GM06990 (cell line): ENCODE measurements at regions not wholly inside any gene's neighbourhood (a gene's known extent, or its start where the extent isn't known, plus 50 kb on each side); places are given as distances from the start of the nearest gene placed in this dataset.
A peak's percentile ranks its signal among the peaks of the same experiment; 100 is the strongest.

Source experiments
- DNase-seq: peaks from one replicate; pipeline ENCODE4 v3.0.0-alpha.2; 2011; ENCODE audit not compliant: insufficient read length; ENCODE audit errors: extremely low read depth
- H3K27me3 ChIP-seq: replicated peaks from 2 replicates; pipeline ENCODE4 v1.6.0; 2011; ENCODE audit warnings: low read length; ENCODE audit not compliant: control insufficient read depth, insufficient read depth
- H3K36me3 ChIP-seq: 2 replicates; pipeline ENCODE4 v1.5.1; 2011; ENCODE audit warnings: low read length; ENCODE audit not compliant: control insufficient read depth, insufficient read depth
- H3K4me3 ChIP-seq: replicated peaks from 2 replicates; pipeline ENCODE4 v1.5.1; 2011; ENCODE audit warnings: low read depth, mild to moderate bottlenecking, control low read depth, low read length
- TF ChIP-seq, protein P1 (sequence below): IDR thresholded peaks from 2 replicates; pipeline ENCODE4 v1.5.1; 2011; ENCODE audit warnings: low read length, control low read depth, mild to moderate bottlenecking, inconsistent platforms; ENCODE audit not compliant: insufficient read depth, poor library complexity, severe bottlenecking

GRCh38 chr3:124588036-124588435, 142.2 kb upstream of the UMPS start:
- TF ChIP-seq, protein P1, sequence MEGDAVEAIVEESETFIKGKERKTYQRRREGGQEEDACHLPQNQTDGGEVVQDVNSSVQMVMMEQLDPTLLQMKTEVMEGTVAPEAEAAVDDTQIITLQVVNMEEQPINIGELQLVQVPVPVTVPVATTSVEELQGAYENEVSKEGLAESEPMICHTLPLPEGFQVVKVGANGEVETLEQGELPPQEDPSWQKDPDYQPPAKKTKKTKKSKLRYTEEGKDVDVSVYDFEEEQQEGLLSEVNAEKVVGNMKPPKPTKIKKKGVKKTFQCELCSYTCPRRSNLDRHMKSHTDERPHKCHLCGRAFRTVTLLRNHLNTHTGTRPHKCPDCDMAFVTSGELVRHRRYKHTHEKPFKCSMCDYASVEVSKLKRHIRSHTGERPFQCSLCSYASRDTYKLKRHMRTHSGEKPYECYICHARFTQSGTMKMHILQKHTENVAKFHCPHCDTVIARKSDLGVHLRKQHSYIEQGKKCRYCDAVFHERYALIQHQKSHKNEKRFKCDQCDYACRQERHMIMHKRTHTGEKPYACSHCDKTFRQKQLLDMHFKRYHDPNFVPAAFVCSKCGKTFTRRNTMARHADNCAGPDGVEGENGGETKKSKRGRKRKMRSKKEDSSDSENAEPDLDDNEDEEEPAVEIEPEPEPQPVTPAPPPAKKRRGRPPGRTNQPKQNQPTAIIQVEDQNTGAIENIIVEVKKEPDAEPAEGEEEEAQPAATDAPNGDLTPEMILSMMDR = no peak
- Histone ChIP-seq H3K4me3 (no peak overlapping the region), H3K27me3 (no peaks in the 10 kb centered on the region; the same call in 1 of the 2 replicates), H3K36me3 (no peaks in the 10 kb centered on the region)
- DNase-seq = no peak

DNA sequence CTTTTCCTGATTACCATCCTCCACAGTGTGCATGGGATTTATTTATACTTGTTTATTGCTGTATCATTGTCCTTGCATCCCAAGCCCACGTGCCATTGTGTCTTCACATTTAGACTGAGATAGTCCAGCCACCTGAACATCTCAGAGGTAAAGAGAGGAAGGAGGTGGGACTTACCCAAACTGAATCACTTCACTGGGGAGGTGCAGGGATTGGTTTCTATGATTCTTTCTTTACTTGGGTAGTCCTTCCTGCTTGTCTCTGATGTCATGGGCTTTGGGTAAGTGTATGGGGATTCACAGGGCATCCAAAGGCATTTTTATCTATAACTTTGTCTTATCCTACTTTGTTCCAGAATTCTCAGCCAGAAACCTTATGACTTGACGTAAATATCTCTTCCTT, 141.5 kb upstream of the UMPS start:
- DNase-seq = no peak
- TF ChIP-seq, protein P1 = no peak
- Histone ChIP-seq H3K4me3 (no peak overlapping the region), H3K36me3 (no peaks in the 10 kb centered on the region), H3K27me3 (no peaks in the 10 kb centered on the region; the same call in 1 of the 2 replicates)

DNA sequence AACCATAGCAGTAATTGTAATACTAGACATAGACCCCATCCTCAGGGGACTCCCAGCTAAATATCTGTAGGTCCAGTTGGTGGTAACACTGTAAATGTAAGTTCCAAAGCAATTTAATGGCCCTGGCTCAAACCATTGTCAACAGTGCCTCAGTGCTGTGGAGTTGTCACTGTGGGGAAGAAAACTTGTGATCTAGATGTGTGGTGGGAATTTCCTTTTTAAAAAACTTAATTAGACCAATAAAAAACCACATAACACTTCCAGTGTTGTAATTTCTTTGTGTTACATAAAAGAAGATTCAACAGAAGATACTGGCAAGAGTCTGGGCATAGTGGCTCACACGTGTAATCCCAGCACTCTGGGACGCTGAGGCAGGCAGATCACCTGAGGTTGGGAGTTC, 138.6 kb upstream of the UMPS start:
- TF ChIP-seq, protein P1 = no peak
- Histone ChIP-seq H3K36me3 (no peaks in the 10 kb centered on the region), H3K27me3 (no peaks in the 10 kb centered on the region), H3K4me3 (no peak overlapping the region)
- no peak for DNase-seq

DNA sequence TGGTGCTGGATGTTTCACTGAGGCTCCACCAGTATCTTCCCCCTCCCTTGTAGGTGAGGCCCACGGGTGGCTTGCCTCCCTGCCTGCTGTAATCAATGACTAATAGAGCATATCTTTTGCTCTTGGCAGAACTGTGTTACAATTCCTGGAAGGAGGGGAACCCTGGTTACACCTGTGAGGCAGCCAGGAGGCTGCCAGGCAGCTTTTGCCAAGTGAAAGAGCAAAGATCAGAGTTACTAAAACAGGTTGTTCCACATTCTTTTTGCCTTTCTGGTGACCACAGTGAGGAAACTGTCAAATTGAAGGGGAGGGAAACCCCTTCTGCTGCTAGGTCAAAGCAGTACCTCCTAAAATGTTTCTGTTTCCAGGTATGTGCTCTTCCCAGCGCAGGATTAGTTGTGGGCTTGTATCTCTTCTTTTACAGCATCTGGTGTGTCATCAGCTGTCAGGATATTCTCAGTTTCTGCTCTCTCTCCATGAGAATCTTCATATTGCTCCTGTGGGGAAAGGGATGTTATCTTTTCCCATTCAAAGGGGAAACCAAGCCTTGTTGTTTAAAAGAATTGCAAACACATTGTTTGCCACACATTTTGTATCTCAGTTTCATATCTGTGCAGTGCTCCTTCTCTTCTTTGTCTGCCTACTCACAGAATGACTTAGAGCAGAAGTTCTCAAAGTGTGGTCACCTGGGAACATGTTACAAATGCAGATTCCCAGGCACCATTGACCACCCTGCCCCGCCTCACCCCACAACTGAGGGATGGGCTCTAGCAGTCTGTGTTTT, 137.4 kb upstream of the UMPS start:
- TF ChIP-seq, protein P1 = no peak
- Histone ChIP-seq H3K27me3 (no peaks in the 10 kb centered on the region), H3K36me3 (no peaks in the 10 kb centered on the region), H3K4me3 (no peak overlapping the region)
- peak; percentile 28 for DNase-seq

DNA sequence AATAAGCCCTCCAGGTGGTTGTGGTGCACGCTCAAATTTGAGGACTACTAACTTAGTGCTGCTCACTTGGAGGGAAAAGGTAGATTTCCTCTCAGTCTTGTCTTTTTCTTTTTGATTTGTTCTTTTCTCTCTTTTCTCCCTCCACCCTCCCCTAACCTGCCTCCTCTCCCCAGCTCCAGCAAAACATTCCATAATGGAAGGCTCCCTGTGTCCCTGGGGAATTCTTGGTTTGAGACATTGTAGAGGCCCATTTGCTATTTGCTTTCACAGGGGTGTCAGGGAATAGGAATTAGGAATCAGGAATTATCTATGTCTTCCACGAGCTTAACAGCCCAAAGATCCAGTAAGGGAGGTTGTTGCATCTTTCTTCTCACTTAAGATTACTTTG, 136.8 kb upstream of the UMPS start:
- H3K36me3 ChIP-seq = no peaks in the 10 kb centered on the region
- TF ChIP-seq, protein P1 = no peak
- no peak overlapping the region for H3K4me3 ChIP-seq
- DNase-seq = no peak
- no peaks in the 10 kb centered on the region for H3K27me3 ChIP-seq
